ENCODE measurements at regions not wholly inside any gene's neighbourhood (a gene's known extent, or its start where the extent isn't known, plus 50 kb on each side); places are given as distances from the start of the nearest gene placed in this dataset.
"Not testable (repeated sequence)": the region's sequence is repeated elsewhere in the genome, so short reads cannot be mapped to it uniquely, and the experiment has no call there.

DNA sequence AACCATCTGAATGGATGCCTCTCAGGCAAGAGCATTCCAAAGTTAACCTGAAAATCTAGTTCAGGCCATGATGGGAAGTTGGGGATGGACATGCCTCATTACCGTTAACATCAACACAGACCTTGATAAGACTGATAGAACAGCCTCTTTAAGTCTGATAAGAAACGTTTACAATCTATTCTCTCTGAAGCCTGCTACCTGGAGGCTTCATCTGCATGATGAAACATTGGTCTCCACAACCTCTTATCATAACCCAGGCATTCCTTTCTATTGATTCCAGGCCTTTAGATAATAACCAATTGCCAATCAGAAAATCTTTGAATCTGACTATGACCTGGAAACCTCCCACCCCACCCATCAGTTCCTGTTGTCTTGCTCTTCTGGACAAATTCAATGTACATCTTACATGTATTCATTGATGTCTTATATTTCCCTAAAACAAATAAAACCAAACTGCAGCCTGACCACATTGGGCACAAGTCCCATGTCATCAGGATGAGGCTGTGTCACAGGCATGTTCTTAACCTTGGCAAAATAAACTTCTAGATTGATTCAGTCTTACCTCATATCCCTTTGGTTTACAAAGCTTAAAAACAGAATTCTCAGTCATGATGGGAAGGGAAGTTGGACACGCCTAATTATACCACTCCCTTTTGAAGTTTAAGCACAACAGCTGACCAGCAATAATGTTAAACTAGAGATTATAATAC is 843.8 kb upstream of the SPRY2 start:
- DNase-seq (ENCODE audit: low read depth in 2 of 2), result no peak

- DNase-seq (ENCODE audit: low read depth in 2 of 2), result no peak
Measured at GRCh38 chr13:81172603-81173002, 831.7 kb upstream of the SPRY2 start.

DNA sequence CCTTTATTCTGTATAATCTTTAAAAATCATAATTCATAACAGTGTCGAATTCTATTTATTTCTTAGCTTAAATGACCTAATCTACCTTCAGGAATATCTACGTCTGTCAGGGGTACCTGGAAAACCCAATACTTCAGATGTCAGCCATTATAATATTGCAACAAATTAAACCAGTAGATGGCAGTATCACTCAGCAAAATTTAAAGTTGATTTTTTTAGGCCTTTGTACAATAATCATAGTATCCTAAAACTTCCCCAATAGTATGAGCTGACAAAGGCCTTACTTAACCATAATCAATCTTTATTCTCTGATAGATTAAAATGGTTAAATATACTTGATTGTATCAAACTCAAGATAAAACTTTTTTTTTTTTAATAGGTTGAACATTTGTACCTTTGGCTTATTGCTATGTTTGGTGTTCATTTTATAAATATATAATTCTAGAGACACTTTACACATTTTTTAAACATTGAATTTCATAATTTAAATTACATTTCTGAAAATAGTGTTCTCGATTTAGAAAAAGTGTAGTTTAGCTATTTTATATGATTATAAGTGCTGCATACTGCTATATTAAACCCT is 830.2 kb upstream of the SPRY2 start:
- DNase-seq (ENCODE audit: low read depth in 2 of 2), result no peak

DNA sequence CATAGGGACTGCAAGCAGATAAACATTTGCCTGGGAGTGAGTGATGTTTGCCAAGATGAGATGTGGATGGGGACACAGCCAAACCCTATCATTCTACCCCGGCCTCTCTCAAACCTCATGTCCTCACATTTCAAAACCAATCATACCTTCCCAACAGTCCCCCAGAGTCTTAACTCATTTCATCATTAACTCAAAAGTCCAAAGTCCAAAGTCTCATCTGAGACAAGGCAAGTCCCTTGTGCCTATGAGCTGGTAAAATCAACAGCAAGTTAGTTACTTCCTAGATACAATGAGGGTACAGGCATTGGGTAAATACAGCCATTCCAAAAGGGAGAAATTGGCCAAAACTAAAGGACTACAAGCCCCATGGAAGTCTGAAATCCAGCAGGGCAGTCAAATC is 822.9 kb upstream of the SPRY2 start:
- not testable (repeated sequence) for DNase-seq (ENCODE audit: low read depth in 2 of 2)

DNA sequence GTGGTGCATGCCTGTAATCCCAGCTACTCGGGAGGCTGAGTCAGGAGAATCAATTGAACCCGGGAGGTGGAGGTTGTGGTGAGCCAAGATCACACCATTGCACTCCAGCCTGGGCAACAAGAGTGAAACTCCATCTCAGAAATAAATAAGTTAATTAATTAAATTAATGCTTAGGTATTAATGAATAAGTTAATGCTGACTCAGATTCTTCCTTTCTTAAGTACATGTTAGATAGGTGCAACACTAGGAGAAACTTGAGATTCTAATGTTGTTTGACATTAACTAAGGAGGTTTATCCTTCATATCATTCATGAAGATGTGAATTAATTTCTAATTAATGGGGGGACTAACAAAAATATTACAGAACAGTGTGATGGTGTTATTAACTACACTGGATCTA is 812.6 kb upstream of the SPRY2 start:
- DNase-seq (ENCODE audit: low read depth in 2 of 2), result no peak

GRCh38 chr13:81148822-81149221 is 807.9 kb upstream of the SPRY2 start:
- DNase-seq (ENCODE audit: low read depth in 2 of 2), result no peak

- DNase-seq (ENCODE audit: low read depth in 2 of 2), result not testable (repeated sequence)
Measured at GRCh38 chr13:81146576-81146975, 805.6 kb upstream of the SPRY2 start.

DNA sequence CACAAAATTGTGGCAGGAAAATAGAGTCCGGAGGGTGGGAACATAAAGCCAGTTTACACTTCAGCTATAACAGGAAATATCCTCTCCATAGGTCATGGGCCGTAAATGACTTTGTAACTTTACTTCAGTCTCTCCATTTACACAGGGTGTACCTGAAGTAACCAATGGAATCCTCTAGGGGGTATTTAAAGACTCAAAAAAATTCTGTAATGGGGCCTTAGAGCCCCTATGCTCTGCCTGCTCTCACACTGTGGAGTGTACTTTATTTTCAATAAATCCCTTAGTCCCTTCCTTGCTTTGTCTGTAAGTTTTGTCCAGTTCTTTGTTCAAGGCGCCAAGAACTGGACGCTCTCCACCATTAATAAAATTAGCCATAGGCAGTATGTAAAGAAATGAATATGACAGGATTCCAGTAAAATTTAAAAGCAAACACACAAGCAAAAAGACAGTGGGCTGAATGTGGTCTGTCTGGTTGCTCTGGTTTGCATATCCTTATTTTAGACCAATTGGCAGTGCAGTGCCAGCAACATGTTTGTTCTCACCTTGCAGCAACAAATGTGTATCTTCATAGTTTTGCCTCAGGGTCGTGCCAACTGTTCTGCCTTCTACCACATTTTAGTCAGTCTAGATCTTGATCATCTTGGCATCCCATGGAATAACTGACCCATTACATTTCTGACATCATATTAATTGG is 801.5 kb upstream of the SPRY2 start:
- no peak for DNase-seq (ENCODE audit: low read depth in 2 of 2)

GRCh38 chr13:81140675-81141074 is 799.7 kb upstream of the SPRY2 start:
- DNase-seq (ENCODE audit: low read depth in 2 of 2), result no peak

DNA sequence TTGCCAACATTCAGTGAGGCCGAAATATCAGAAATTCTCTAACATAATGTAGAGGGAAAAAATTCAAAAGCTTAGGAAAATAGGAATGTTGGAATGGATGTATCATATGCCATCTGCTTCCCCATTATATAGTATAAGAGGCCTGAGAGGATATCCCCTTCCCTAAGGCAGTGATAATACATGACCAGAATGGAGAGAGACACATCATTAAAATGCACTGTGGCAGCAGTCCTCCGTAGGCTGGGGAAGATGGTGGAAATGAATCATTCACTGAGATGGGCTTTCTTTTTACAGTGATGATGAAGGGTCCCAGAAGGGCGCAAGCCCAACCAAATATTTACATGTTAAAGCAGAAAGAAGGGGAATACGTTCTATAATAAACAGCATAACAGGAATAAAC is 799.1 kb upstream of the SPRY2 start:
- no peak for DNase-seq (ENCODE audit: low read depth in 2 of 2)

GRCh38 chr13:81138353-81138980 is 797.5 kb upstream of the SPRY2 start:
- no peak for DNase-seq (ENCODE audit: low read depth in 2 of 2)

GRCh38 chr13:81133066-81133465 is 792.1 kb upstream of the SPRY2 start:
- DNase-seq (ENCODE audit: low read depth in 2 of 2), result no peak

GRCh38 chr13:81117416-81117815 is 776.5 kb upstream of the SPRY2 start:
- DNase-seq (ENCODE audit: low read depth in 2 of 2), result no peak

DNA sequence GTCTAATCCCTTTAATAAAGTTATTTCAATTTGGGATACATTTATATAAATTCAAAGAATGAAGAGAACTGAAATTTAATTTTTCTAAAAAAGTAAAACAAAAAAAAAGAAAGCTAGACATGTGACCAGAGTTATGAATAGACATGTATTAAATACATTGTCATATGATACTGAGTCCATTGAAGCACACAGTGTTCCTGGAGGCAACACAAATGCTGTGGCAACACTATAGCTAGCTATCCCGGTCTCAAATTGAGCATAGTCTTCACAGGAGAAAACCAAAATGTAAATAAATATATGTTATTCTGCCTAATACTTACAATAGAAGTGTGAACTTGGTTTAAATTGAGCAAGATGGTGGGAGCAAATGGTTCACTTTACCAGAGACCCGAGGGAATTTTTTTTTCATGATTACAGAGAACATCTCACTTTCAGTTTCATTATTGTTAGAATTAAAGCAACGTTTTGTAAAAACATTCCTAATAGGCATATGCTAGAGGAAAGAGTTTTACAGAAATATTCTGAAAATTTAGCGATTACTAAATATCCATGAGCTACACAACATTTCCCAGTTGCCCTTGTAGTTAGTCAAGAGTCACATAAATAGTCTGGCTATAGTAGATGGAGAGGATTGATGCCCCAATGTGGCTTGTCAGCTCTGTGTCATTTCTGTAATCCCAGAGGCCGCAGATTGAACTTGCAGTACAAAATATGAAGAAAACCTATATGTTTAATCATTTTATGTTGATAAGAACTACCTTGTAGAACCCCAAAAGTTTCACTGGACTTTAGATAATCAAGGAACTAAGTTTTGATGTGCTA is 775.7 kb upstream of the SPRY2 start:
- DNase-seq (ENCODE audit: low read depth in 2 of 2), result no peak

DNA sequence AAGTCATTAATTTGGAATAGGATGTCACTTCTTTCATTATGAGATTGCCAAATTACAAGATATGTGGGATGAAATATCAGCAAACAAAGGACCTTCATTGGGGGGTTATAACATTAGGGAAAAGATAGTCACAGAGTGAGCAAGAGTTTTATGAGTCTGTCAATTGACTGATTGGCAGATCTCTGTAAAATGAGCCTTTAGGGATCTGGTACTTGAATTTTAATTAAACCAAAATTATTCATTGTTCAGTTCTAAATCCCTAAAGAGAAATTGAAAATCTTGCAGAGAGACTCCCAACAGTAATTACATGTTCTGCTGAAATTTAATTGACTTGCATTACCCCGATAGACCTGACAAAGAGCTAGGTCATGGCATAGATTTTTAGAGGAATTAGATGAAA is 768.1 kb upstream of the SPRY2 start:
- DNase-seq (ENCODE audit: low read depth in 2 of 2), result no peak

- DNase-seq (ENCODE audit: low read depth in 2 of 2), result no peak
Measured at GRCh38 chr13:81106348-81106747, 765.4 kb upstream of the SPRY2 start.

GRCh38 chr13:81104035-81104715 is 763.2 kb upstream of the SPRY2 start:
- no peak for DNase-seq (ENCODE audit: low read depth in 2 of 2)

- not testable (repeated sequence) for DNase-seq (ENCODE audit: low read depth in 2 of 2)
Measured at GRCh38 chr13:81102066-81102465, 761.1 kb upstream of the SPRY2 start.

GRCh38 chr13:81089371-81090157 is 748.6 kb upstream of the SPRY2 start:
- no peak for DNase-seq (ENCODE audit: low read depth in 2 of 2)

DNA sequence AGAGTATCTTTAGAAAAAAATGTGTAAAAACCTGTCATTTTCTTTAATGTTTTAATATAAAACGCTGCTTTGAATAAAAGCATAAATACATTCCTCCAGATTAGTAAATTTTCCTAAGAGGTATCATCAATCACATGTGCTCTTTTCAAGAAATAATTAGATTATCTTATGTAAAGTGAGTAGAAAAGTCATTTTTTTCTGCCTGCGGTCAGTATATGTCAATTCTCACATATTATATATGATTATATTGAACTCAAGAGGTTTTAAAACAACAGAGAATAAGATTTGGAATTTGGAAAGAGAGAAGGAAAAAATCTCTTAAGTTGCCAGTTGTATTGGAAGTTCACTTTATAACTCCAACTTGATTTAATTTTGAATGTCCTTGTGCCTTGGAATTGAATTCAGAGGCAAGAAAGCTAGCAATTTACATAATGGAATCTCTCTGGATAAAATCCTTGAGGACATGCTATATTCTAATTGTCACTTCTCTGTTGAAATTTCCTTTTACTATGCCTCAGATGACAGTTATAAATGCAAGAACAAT is 740.1 kb upstream of the SPRY2 start:
- DNase-seq (ENCODE audit: low read depth in 2 of 2), result no peak
